IMR-90 (cell line): ENCODE measurements at regions not wholly inside any gene's neighbourhood (a gene's known extent, or its start where the extent isn't known, plus 50 kb on each side); places are given as distances from the start of the nearest gene placed in this dataset.

Experiments
- ATAC-seq: fragments of 200-7000 bp; cut with Tn5 transposase; 2 replicates; pipeline ENCODE4 v1.9.1; 2020; ENCODE audit warnings: low read depth, mild to moderate bottlenecking, moderate library complexity
- BruUV-seq: library from RNA; stranded (reverse); fragments of 400-500 nt; replicated peaks from 2 replicates; lab custom pipeline; 2021; lab: Mats Ljungman, UMichigan
- CTCF ChIA-PET: fragments of 300-600 bp; formaldehyde crosslinking; extraction: SDS; loops from one replicate; lab custom pipeline; 2021; ENCODE audit warnings: antibody characterized with exemption; lab: Yijun Ruan, JAX
- POLR2A ChIA-PET: fragments of 300-600 bp; sonication (Branson Sonifier 250); formaldehyde crosslinking; loops from one replicate; lab custom pipeline; 2022; ENCODE audit warnings: antibody characterized with exemption; ENCODE audit not compliant: unreplicated experiment; lab: Charles Lee
- DNase-seq: peaks from one replicate; pipeline ENCODE4 v3.0.0; 2013
- H2AFZ ChIP-seq: replicated peaks from 2 replicates; pipeline ENCODE3; 2013; ENCODE audit warnings: low read length, mild to moderate bottlenecking; ENCODE audit not compliant: poor library complexity
- H2AK5ac ChIP-seq: 2 replicates; pipeline ENCODE4 v1.6.1; 2013; ENCODE audit warnings: low read depth, low read length, inconsistent platforms
- H2AK9ac ChIP-seq: replicated peaks from 2 replicates; pipeline ENCODE3; 2013; ENCODE audit warnings: mild to moderate bottlenecking, low read depth, low read length, moderate library complexity; ENCODE audit not compliant: poor library complexity
- H2BK120ac ChIP-seq: 2 replicates; pipeline ENCODE4 v1.6.1; 2013; ENCODE audit warnings: low read depth, low read length, inconsistent platforms
- H2BK15ac ChIP-seq: 3 replicates; pipeline ENCODE4 v1.6.1; 2013; ENCODE audit warnings: low read depth, low read length, inconsistent platforms
- H2BK20ac ChIP-seq: 2 replicates; pipeline ENCODE4 v1.6.1; 2013; ENCODE audit warnings: low read depth, mild to moderate bottlenecking, inconsistent platforms, low read length, moderate library complexity
- H2BK5ac ChIP-seq: 2 replicates; pipeline ENCODE4 v1.6.1; 2013; ENCODE audit warnings: mild to moderate bottlenecking, low read depth, low read length, inconsistent platforms; ENCODE audit not compliant: poor library complexity, severe bottlenecking
- H3K14ac ChIP-seq: replicated peaks from 2 replicates; pipeline ENCODE4 v1.6.1; 2013; ENCODE audit warnings: low read depth, low read length, inconsistent platforms
- H3K18ac ChIP-seq: 2 replicates; pipeline ENCODE4 v1.6.1; 2013; ENCODE audit warnings: low read depth, low read length, control low read depth
- H3K23ac ChIP-seq: 2 replicates; pipeline ENCODE4 v1.6.1; 2013; ENCODE audit warnings: low read depth, low read length, inconsistent platforms
- H3K27ac ChIP-seq: 2 replicates; pipeline ENCODE4 v1.5.1; 2013; ENCODE audit warnings: mild to moderate bottlenecking, control low read depth, low read length; ENCODE audit not compliant: insufficient read depth
- H3K27me3 ChIP-seq: 2 replicates; pipeline ENCODE4 v1.6.1; 2013; ENCODE audit warnings: low read length; ENCODE audit not compliant: control insufficient read depth, insufficient read depth
- H3K36me3 ChIP-seq: 2 replicates; pipeline ENCODE4 v1.6.1; 2013; ENCODE audit warnings: low read length, mixed read lengths; ENCODE audit not compliant: control insufficient read depth, insufficient read depth
- H3K4ac ChIP-seq: 2 replicates; pipeline ENCODE4 v1.6.1; 2013; ENCODE audit warnings: low read depth, low read length, inconsistent platforms
- H3K4me1 ChIP-seq: 2 replicates; pipeline ENCODE4 v1.6.1; 2013; ENCODE audit warnings: low read length, mixed read lengths; ENCODE audit not compliant: control insufficient read depth, insufficient read depth
- H3K4me2 ChIP-seq: 2 replicates; pipeline ENCODE4 v1.6.1; 2013; ENCODE audit warnings: low read depth, mild to moderate bottlenecking, control low read depth, low read length, moderate library complexity
- H3K4me3 ChIP-seq: 2 replicates; pipeline ENCODE4 v1.5.1; 2013; ENCODE audit warnings: low read depth, mild to moderate bottlenecking, control low read depth, low read length, moderate library complexity; ENCODE audit not compliant: insufficient read depth
- H3K56ac ChIP-seq: 2 replicates; pipeline ENCODE4 v1.6.1; 2013; ENCODE audit warnings: low read length, inconsistent platforms; ENCODE audit not compliant: insufficient read depth; ENCODE audit errors: extremely low read depth
- H3K79me1 ChIP-seq, 2 experiments: 2 replicates each; pipeline ENCODE4 v1.6.1; 2013; ENCODE audit warnings: low read length in 2 of 2, inconsistent platforms in 1 of 2, low read depth in 1 of 2
- H3K9ac ChIP-seq: 2 replicates; pipeline ENCODE4 v1.6.1; 2013; ENCODE audit warnings: low read depth, low read length, control low read depth
- H3K9me1 ChIP-seq: 2 replicates; pipeline ENCODE4 v1.6.1; 2013; ENCODE audit warnings: low read length, inconsistent platforms; ENCODE audit not compliant: insufficient read depth
- H3K9me3 ChIP-seq: 2 replicates; pipeline ENCODE4 v1.6.1; 2013; ENCODE audit warnings: low read length; ENCODE audit not compliant: control insufficient read depth, insufficient read depth
- H4K20me1 ChIP-seq: 2 replicates; pipeline ENCODE4 v1.6.1; 2013; ENCODE audit warnings: low read length, inconsistent platforms; ENCODE audit not compliant: insufficient read depth
- H4K5ac ChIP-seq: 2 replicates; pipeline ENCODE4 v1.6.1; 2013; ENCODE audit warnings: mild to moderate bottlenecking, low read depth, low read length, control low read depth
- H4K8ac ChIP-seq, 2 experiments: 2 replicates each; pipeline ENCODE4 v1.6.1; 2013; ENCODE audit warnings: low read depth in 2 of 2, low read length in 2 of 2, control low read depth in 1 of 2, inconsistent platforms in 1 of 2
- H4K91ac ChIP-seq: 2 replicates; pipeline ENCODE4 v1.6.1; 2013; ENCODE audit warnings: low read depth, low read length, inconsistent platforms; ENCODE audit not compliant: insufficient read depth
- BHLHE40 ChIP-seq: fragments of 150-350 bp; IDR thresholded peaks from 2 replicates; pipeline ENCODE4 v1.6.1; 2016; ENCODE audit warnings: mild to moderate bottlenecking, low read depth, low read length
- CEBPB ChIP-seq: IDR thresholded peaks from 2 replicates; pipeline ENCODE4 v1.6.1; 2012; ENCODE audit warnings: low read depth, low read length, improper control_type of control experiment
- CHD1 ChIP-seq: IDR thresholded peaks from 2 replicates; pipeline ENCODE4 v1.6.1; 2012; ENCODE audit warnings: low read depth, low read length, improper control_type of control experiment
- CTCF ChIP-seq: conservative IDR thresholded peaks from 2 replicates; pipeline ENCODE4 v1.5.1; 2012; ENCODE audit warnings: mild to moderate bottlenecking, low read depth, low read length, improper control_type of control experiment
- ELK1 ChIP-seq: fragments of 150-350 bp; IDR thresholded peaks from 2 replicates; pipeline ENCODE4 v1.6.1; 2016; ENCODE audit warnings: low read depth, mild to moderate bottlenecking, low read length, moderate library complexity, borderline replicate concordance
- FOS ChIP-seq: fragments of 150-350 bp; IDR thresholded peaks from 2 replicates; pipeline ENCODE4 v1.6.1; 2016; ENCODE audit warnings: low read depth, low read length
- MAFK ChIP-seq: IDR thresholded peaks from 2 replicates; pipeline ENCODE4 v1.6.1; 2012; ENCODE audit warnings: low read depth, low read length, improper control_type of control experiment
- MAZ ChIP-seq: IDR thresholded peaks from 2 replicates; pipeline ENCODE4 v1.6.1; 2012; ENCODE audit warnings: low read depth, mild to moderate bottlenecking, low read length, improper control_type of control experiment, moderate library complexity, borderline replicate concordance
- MXI1 ChIP-seq: IDR thresholded peaks from 2 replicates; pipeline ENCODE4 v1.6.1; 2012; ENCODE audit warnings: low read depth, mild to moderate bottlenecking, low read length, moderate library complexity, borderline replicate concordance
- NFE2L2 ChIP-seq: fragments of 150-350 bp; IDR thresholded peaks from 2 replicates; pipeline ENCODE4 v1.6.1; 2016; ENCODE audit warnings: low read depth, mild to moderate bottlenecking, low read length
- POLR2A ChIP-seq: IDR thresholded peaks from 2 replicates; pipeline ENCODE4 v1.6.1; 2012; ENCODE audit warnings: mild to moderate bottlenecking, low read depth, low read length
- RAD21 ChIP-seq: IDR thresholded peaks from 2 replicates; pipeline ENCODE4 v1.6.1; 2012; ENCODE audit warnings: low read length, improper control_type of control experiment
- RCOR1 ChIP-seq: IDR thresholded peaks from 2 replicates; pipeline ENCODE4 v1.6.1; 2012; ENCODE audit warnings: mild to moderate bottlenecking, low read length, improper control_type of control experiment; ENCODE audit not compliant: insufficient replicate concordance
- RFX5 ChIP-seq: IDR thresholded peaks from 2 replicates; pipeline ENCODE4 v1.8.0; 2012; ENCODE audit warnings: low read depth, mild to moderate bottlenecking, low read length, moderate library complexity
- SMC3 ChIP-seq: fragments of 150-350 bp; IDR thresholded peaks from 2 replicates; pipeline ENCODE4 v1.6.1; 2016; ENCODE audit warnings: low read depth, mild to moderate bottlenecking, antibody characterized with exemption, low read length, moderate library complexity
- USF2 ChIP-seq: fragments of 150-350 bp; IDR thresholded peaks from 2 replicates; pipeline ENCODE4 v1.6.1; 2017; ENCODE audit warnings: mild to moderate bottlenecking, antibody characterized with exemption, low read length, low read depth
- WGBS, 2 experiments: methylation state at CpG; one replicate each; pipeline versions ENCODE4 v1.1.5 to v1.1.7; 2013; ENCODE audit warnings: missing lambda C conversion rate in 2 of 2; ENCODE audit not compliant: insufficient read length in 1 of 2; ENCODE audit errors: extremely low coverage in 2 of 2; 5-methylcytosine and 5-hydroxymethylcytosine counted together
- dilution Hi-C: fragments of 300-500 bp; cut with HindIII; formaldehyde crosslinking; loops from one replicate; pipeline ENCODE4 v1.14.3; 2018; ENCODE audit warnings: low sequenced_read_pairs; ENCODE audit not compliant: unreplicated experiment
- in situ Hi-C: fragments of 300-500 bp; cut with MboI; formaldehyde crosslinking; loops from 3 replicates; pipeline ENCODE4 v1.14.3; 2019; ENCODE audit warnings: low sequenced_read_pairs, inconsistent platforms, mixed read lengths
- intact Hi-C: fragments of 100-400 bp; cut with micrococcal nuclease; formaldehyde crosslinking; loops from 2 replicates; pipeline ENCODE4 v1.10.0; 2022

GRCh38 chr21:16004523-16004922 lies 274.7 kb downstream of the USP25 start:
- Histone ChIP-seq H4K91ac (no peak overlapping the region), H3K36me3 (no peaks in the 10 kb centered on the region), H2BK120ac (no peak overlapping the region; the same call in 1 of the 2 replicates), H3K27me3 (no peaks in the 10 kb centered on the region), H3K56ac (no peak overlapping the region), H3K4me3 (no peak overlapping the region), H2BK15ac (0 out of 3 replicates have a peak overlapping the region, but pooled peaks have one; percentile 39), H2AK5ac (peak overlapping the region; percentile 39; the same call in 1 of the 2 replicates), H3K9ac (no peak overlapping the region), H3K27ac (no peak overlapping the region), H3K23ac (peak overlapping the region; percentile 9; the same call in 1 of the 2 replicates), H2AK9ac (peak overlapping the region; percentile 55), H3K4ac (no peak overlapping the region; the same call in 1 of the 2 replicates), H3K4me2 (no peak overlapping the region), H2AFZ (peak overlapping the region; percentile 63), H3K9me1 (peaks cover 3% of the 10 kb centered on the region; the same call in 1 of the 2 replicates), H3K9me3 (no peaks in the 10 kb centered on the region), H4K8ac (no peak overlapping the region), H4K5ac (no peak overlapping the region), H2BK20ac (no peak overlapping the region), H3K14ac (no peak overlapping the region), H3K79me1 (no peaks in the 10 kb centered on the region), H4K20me1 (no peaks in the 10 kb centered on the region), H3K4me1 (no peaks in the 10 kb centered on the region), H3K18ac (no peak overlapping the region), H2BK5ac (no peak overlapping the region)
- POLR2A ChIA-PET, result no interaction called here
- BruUV-seq, result no TSS peak
- WGBS, 2 experiments, result 37% methylated on average over 2 of the region's 7 CpGs; no CpG with 5 or more reads in 1 of the 2 experiments
- DNase-seq (no peak), ATAC-seq (no peak)
- no peak for TF ChIP-seq USF2
- TF ChIP-seq MAFK, result no peak
- no peak for TF ChIP-seq CEBPB
- no peak for TF ChIP-seq CHD1
- no peak for TF ChIP-seq CTCF
- TF ChIP-seq MAZ, result no peak
- no peak for TF ChIP-seq SMC3
- TF ChIP-seq POLR2A, result no peak
- no peak for TF ChIP-seq RAD21
- TF ChIP-seq NFE2L2, result no peak
- TF ChIP-seq BHLHE40, result no peak
- no peak for TF ChIP-seq RCOR1
- TF ChIP-seq MXI1, result no peak
- TF ChIP-seq RFX5, result no peak
- TF ChIP-seq FOS, result no peak
- no peak for TF ChIP-seq ELK1
- dilution Hi-C loops, result no loop called here
- CTCF ChIA-PET, result interaction anchor here (1.5 kb wide), 1 partner anchor 18 kb away, joined by 4 read pairs; no protein-coding TSS in a partner anchor
- in situ Hi-C loops, result loop anchor here (5.0 kb wide), 1 partner anchor 323 kb away; no protein-coding TSS in a partner anchor
- intact Hi-C loops, result loop anchor here (5.0 kb wide), 2 partner anchors 73 to 253 kb away; no protein-coding TSS in a partner anchor
